H1 (cell line): ENCODE measurements at regions not wholly inside any gene's neighbourhood (a gene's known extent, or its start where the extent isn't known, plus 50 kb on each side); places are given as distances from the start of the nearest gene placed in this dataset.

Source experiments
- CTCF ChIA-PET: fragments of 300-600 bp; sonication (Branson Sonifier 250); formaldehyde crosslinking; loops from one replicate; lab custom pipeline; 2021; ENCODE audit not compliant: partially characterized antibody; lab: Charles Lee
- POLR2A ChIA-PET: fragments of 300-600 bp; sonication (Branson Sonifier 250); formaldehyde crosslinking; loops from one replicate; lab custom pipeline; 2021; ENCODE audit warnings: inconsistent platforms; ENCODE audit not compliant: partially characterized antibody; lab: Charles Lee
- DNase-seq, 2 experiments: peaks; one replicate each; pipeline versions ENCODE4 v3.0.0 to v3.0.0-alpha.2; 2010 to 2022; ENCODE audit warnings: low spot score in 2 of 2, low read depth in 1 of 2, mixed read lengths in 1 of 2
- FAIRE-seq: peaks from 2 replicates; lab custom pipeline; 2011; peaks lifted over from hg19 to GRCh38; lab: Jason Lieb, UNC
- H2AFZ ChIP-seq: 2 replicates; pipeline ENCODE4 v1.8.1; 2012; ENCODE audit warnings: low read length, inconsistent platforms
- H2AK5ac ChIP-seq: 2 replicates; pipeline ENCODE4 v1.6.1; 2013; ENCODE audit warnings: low read depth, low read length
- H2BK120ac ChIP-seq: replicated peaks from 2 replicates; pipeline ENCODE3; 2013; ENCODE audit warnings: low read depth, low read length, inconsistent platforms
- H2BK12ac ChIP-seq: 2 replicates; pipeline ENCODE4 v1.6.1; 2013; ENCODE audit warnings: low read depth, low read length
- H2BK15ac ChIP-seq: 2 replicates; pipeline ENCODE4 v1.6.1; 2013; ENCODE audit warnings: low read length
- H2BK20ac ChIP-seq: 2 replicates; pipeline ENCODE4 v1.6.1; 2013; ENCODE audit warnings: low read length
- H2BK5ac ChIP-seq: 2 replicates; pipeline ENCODE4 v1.6.1; 2013; ENCODE audit warnings: low read depth, low read length
- H3K14ac ChIP-seq: 2 replicates; pipeline ENCODE4 v1.6.1; 2013; ENCODE audit warnings: inconsistent platforms; ENCODE audit not compliant: insufficient read length
- H3K18ac ChIP-seq: 2 replicates; pipeline ENCODE4 v1.6.1; 2013; ENCODE audit warnings: low read length; ENCODE audit errors: extremely low read depth
- H3K23ac ChIP-seq: 2 replicates; pipeline ENCODE4 v1.6.1; 2013; ENCODE audit warnings: inconsistent platforms; ENCODE audit not compliant: insufficient read length
- H3K23me2 ChIP-seq: 2 replicates; pipeline ENCODE4 v1.6.1; 2013; ENCODE audit warnings: low read depth, low read length
- H3K27ac ChIP-seq: 2 replicates; pipeline ENCODE4 v1.6.1; 2011; ENCODE audit warnings: low read depth, low read length, inconsistent platforms
- H3K27me3 ChIP-seq, 4 experiments: replicated peaks in 1 of 4; 1 replicate in 1 of 4; 2 replicates in 3 of 4; pipeline versions ENCODE4 v1.6.1 to v1.8.1; 2011 to 2013; ENCODE audit warnings: low read length in 3 of 4, mild to moderate bottlenecking in 3 of 4, inconsistent platforms in 2 of 4, mixed read lengths in 2 of 4, moderate library complexity in 1 of 4; ENCODE audit not compliant: control insufficient read depth in 3 of 4, insufficient read depth in 3 of 4; ENCODE audit errors: extremely low read depth in 1 of 4
- H3K36me3 ChIP-seq, 4 experiments: 2 replicates each; pipeline versions ENCODE4 v1.6.1 to v1.8.1; 2011 to 2013; ENCODE audit warnings: mild to moderate bottlenecking in 4 of 4, low read length in 3 of 4, moderate library complexity in 2 of 4, control low read depth in 1 of 4, inconsistent platforms in 1 of 4; ENCODE audit not compliant: insufficient read depth in 4 of 4, control insufficient read depth in 2 of 4
- H3K4ac ChIP-seq: replicated peaks from 2 replicates; pipeline ENCODE3; 2013; ENCODE audit warnings: low read length, low read depth, mixed read lengths, inconsistent platforms; ENCODE audit not compliant: insufficient read length
- H3K4me1 ChIP-seq, 4 experiments: replicated peaks in 1 of 4; 1 replicate in 1 of 4; 2 replicates in 3 of 4; pipeline versions ENCODE4 v1.6.1 to v1.8.1; 2011 to 2013; ENCODE audit warnings: low read length in 3 of 4, inconsistent platforms in 2 of 4, mixed read lengths in 1 of 4; ENCODE audit not compliant: insufficient read depth in 4 of 4, control insufficient read depth in 3 of 4
- H3K4me2 ChIP-seq, 2 experiments: 2 replicates each; pipeline versions ENCODE4 v1.6.1 to v1.8.1; 2011 to 2013; ENCODE audit warnings: low read depth in 2 of 2, low read length in 2 of 2, control low read depth in 1 of 2, inconsistent platforms in 1 of 2, mild to moderate bottlenecking in 1 of 2; ENCODE audit not compliant: insufficient read depth in 1 of 2
- H3K4me3 ChIP-seq, 4 experiments: fragments of 200-600, 300-600 bp in 1 of 4; sonication (generic), shearing (Covaris generic), sonication (Bioruptor Twin) in 1 of 4; 2 replicates each; pipeline versions ENCODE4 v1.5.1 to v1.8.1; 2011 to 2016; ENCODE audit warnings: low read length in 4 of 4, low read depth in 3 of 4, control low read depth in 2 of 4, inconsistent platforms in 2 of 4, mild to moderate bottlenecking in 2 of 4, mixed read lengths in 1 of 4, moderate library complexity in 1 of 4; ENCODE audit not compliant: insufficient read depth in 2 of 4; ENCODE audit errors: extremely low read depth in 1 of 4
- H3K56ac ChIP-seq: replicated peaks from 2 replicates; pipeline ENCODE3; 2013; ENCODE audit warnings: low read depth, mild to moderate bottlenecking, mixed read lengths, low read length, inconsistent platforms; ENCODE audit not compliant: insufficient read length
- H3K79me1 ChIP-seq: 2 replicates; pipeline ENCODE4 v1.6.1; 2013; ENCODE audit warnings: low read depth, low read length, control low read depth
- H3K79me2 ChIP-seq, 2 experiments: 2 replicates each; pipeline versions ENCODE4 v1.6.1 to v1.8.1; 2012 to 2013; ENCODE audit warnings: low read length in 2 of 2, mild to moderate bottlenecking in 2 of 2, inconsistent platforms in 1 of 2; ENCODE audit not compliant: insufficient read depth in 2 of 2, control insufficient read depth in 1 of 2
- H3K9ac ChIP-seq, 4 experiments: replicated peaks in 1 of 4; 1 replicate in 1 of 4; 2 replicates in 3 of 4; pipeline versions ENCODE4 v1.6.1 to v1.8.1; 2011 to 2013; ENCODE audit warnings: low read depth in 3 of 4, low read length in 3 of 4, control low read depth in 2 of 4, mild to moderate bottlenecking in 2 of 4, moderate library complexity in 2 of 4, inconsistent platforms in 1 of 4; ENCODE audit errors: extremely low read depth in 1 of 4
- H3K9me3 ChIP-seq, 2 experiments: 2 replicates each; pipeline versions ENCODE4 v1.6.1 to v1.8.1; 2012 to 2013; ENCODE audit warnings: mild to moderate bottlenecking in 2 of 2, moderate library complexity in 2 of 2, control low read depth in 1 of 2, inconsistent platforms in 1 of 2, low read depth in 1 of 2, low read length in 1 of 2, mixed read lengths in 1 of 2; ENCODE audit not compliant: insufficient read depth in 2 of 2
- H4K20me1 ChIP-seq, 2 experiments: replicated peaks in 1 of 2; 2 replicates each; pipeline versions ENCODE3 to v1.8.1; 2011 to 2013; ENCODE audit warnings: inconsistent platforms in 2 of 2, low read length in 2 of 2, mild to moderate bottlenecking in 1 of 2; ENCODE audit not compliant: insufficient read depth in 2 of 2, control insufficient read depth in 1 of 2
- H4K5ac ChIP-seq: 2 replicates; pipeline ENCODE4 v1.6.1; 2013; ENCODE audit warnings: low read length, low read depth, mixed read lengths, inconsistent platforms; ENCODE audit not compliant: insufficient read length
- H4K8ac ChIP-seq: 2 replicates; pipeline ENCODE4 v1.8.0; 2013; ENCODE audit warnings: mild to moderate bottlenecking, moderate library complexity, low read length, inconsistent platforms; ENCODE audit not compliant: insufficient read depth; ENCODE audit errors: extremely low read depth
- H4K91ac ChIP-seq: replicated peaks from 2 replicates; pipeline ENCODE3; 2013; ENCODE audit warnings: low read length, mixed read lengths, inconsistent platforms; ENCODE audit not compliant: insufficient read length
- BRCA1 ChIP-seq: IDR thresholded peaks from 2 replicates; pipeline ENCODE4 v1.6.1; 2012; ENCODE audit warnings: low read depth, low read length, improper control_type of control experiment
- CHD2 ChIP-seq: IDR thresholded peaks from 2 replicates; pipeline ENCODE4 v1.6.1; 2012; ENCODE audit warnings: low read length, improper control_type of control experiment
- EZH2 ChIP-seq: fragments of 200-600 bp; sonication (generic); IDR thresholded peaks from 2 replicates; pipeline ENCODE4 v1.7.1; 2012; ENCODE audit warnings: low read depth, mild to moderate bottlenecking, moderate library complexity, low read length, inconsistent platforms; ENCODE audit not compliant: severe bottlenecking
- KDM5A ChIP-seq: fragments of 200-600 bp; IDR thresholded peaks from 2 replicates; pipeline ENCODE4 v1.7.1; 2012; ENCODE audit warnings: mild to moderate bottlenecking, low read length, inconsistent platforms, mixed read lengths
- POU5F1 ChIP-seq: IDR thresholded peaks from 2 replicates; pipeline ENCODE4 v1.6.1; 2011; ENCODE audit warnings: low read depth, mild to moderate bottlenecking, low read length, moderate library complexity
- RXRA ChIP-seq: IDR thresholded peaks from 2 replicates; pipeline ENCODE4 v1.6.1; 2011; ENCODE audit warnings: low read depth, mild to moderate bottlenecking, low read length, moderate library complexity; ENCODE audit not compliant: insufficient read depth
- SIN3A ChIP-seq, 2 experiments: IDR thresholded peaks in 1 of 2; conservative IDR thresholded peaks in 1 of 2; 2 replicates each; pipeline ENCODE4 v1.6.1; 2011 to 2012; ENCODE audit warnings: low read length in 2 of 2, improper control_type of control experiment in 1 of 2, low read depth in 1 of 2, mild to moderate bottlenecking in 1 of 2
- SIRT6 ChIP-seq: IDR thresholded peaks from one replicate; pipeline ENCODE4 v1.7.1; 2012; ENCODE audit warnings: low read length, inconsistent platforms
- TBP ChIP-seq: IDR thresholded peaks from 2 replicates; pipeline ENCODE4 v1.6.1; 2011; ENCODE audit warnings: low read depth, low read length, improper control_type of control experiment
- TCF12 ChIP-seq: IDR thresholded peaks from 2 replicates; pipeline ENCODE4 v1.6.1; 2011; ENCODE audit warnings: low read depth, mild to moderate bottlenecking, low read length
- WGBS, 2 experiments: shearing (Covaris generic) in 1 of 2; methylation state at CpG; one replicate each; pipeline versions ENCODE4 v1.1.6 to v1.1.7; 2013 to 2015; ENCODE audit warnings: low lambda C conversion rate in 2 of 2, mixed read lengths in 2 of 2, inconsistent platforms in 1 of 2, low coverage in 1 of 2, missing lambda C conversion rate in 1 of 2; ENCODE audit not compliant: insufficient replicate concordance in 2 of 2, insufficient coverage in 1 of 2, insufficient read length in 1 of 2; ENCODE audit errors: extremely low coverage in 1 of 2, missing lambda C conversion rate in 1 of 2; 5-methylcytosine and 5-hydroxymethylcytosine counted together
- TF ChIP-seq, protein P1 (sequence below): IDR thresholded peaks from 2 replicates; pipeline ENCODE4 v1.6.1; 2012; ENCODE audit warnings: inconsistent platforms
- TF ChIP-seq, protein P2 (sequence below): IDR thresholded peaks from 2 replicates; pipeline ENCODE4 v1.6.1; 2011; ENCODE audit warnings: low read length, improper control_type of control experiment

DNA sequence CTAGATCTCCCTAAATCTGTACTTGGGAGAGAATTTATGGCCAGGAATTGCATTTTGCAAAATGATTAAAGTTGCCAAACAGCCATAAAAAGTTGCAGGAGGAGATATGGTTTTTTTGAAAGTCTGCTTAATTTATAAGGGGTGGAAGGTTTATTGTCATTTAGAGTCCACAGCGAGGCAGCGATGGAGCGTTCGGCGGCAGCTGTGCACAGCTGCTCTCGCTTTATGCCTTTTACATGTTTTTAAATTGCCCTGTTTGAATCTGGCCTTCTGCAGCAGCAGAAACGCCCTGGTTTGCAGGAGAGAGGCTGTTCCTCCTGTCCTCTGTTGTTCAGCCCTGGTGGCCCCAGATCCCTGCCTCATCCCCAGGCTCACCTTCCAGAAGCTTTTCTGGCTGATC is 144.9 kb upstream of the POU3F1 start:
- H3K23ac ChIP-seq: no peak overlapping the region
- ChIA-PET CTCF (interaction anchor here (1.7 kb wide), 2 partner anchors 12 to 103 kb away, joined by 4 to 8 read pairs; no protein-coding TSS in a partner anchor), POLR2A (no interaction called here)
- peak overlapping the region; percentile 21; the same call in 1 of the 2 replicates for H3K18ac ChIP-seq
- no peak overlapping the region for H2BK20ac ChIP-seq
- H2AK5ac ChIP-seq: no peak overlapping the region
- 91% methylated on average over 7 of the region's 7 CpGs; no CpG with 5 or more reads in 1 of the 2 experiments for WGBS, 2 experiments
- H2AFZ ChIP-seq: no peak overlapping the region; the same call in 1 of the 2 replicates
- no peaks in the 10 kb centered on the region for H3K79me2 ChIP-seq
- peak overlapping the region; percentile 35 for H4K91ac ChIP-seq
- DNase-seq (no peak), FAIRE-seq (no peak)
- H3K36me3 ChIP-seq: no peaks in the 10 kb centered on the region
- no peak overlapping the region for H2BK5ac ChIP-seq
- H3K4me3 ChIP-seq: no peak overlapping the region
- no peaks in the 10 kb centered on the region for H3K79me1 ChIP-seq
- H3K9me3 ChIP-seq: peaks cover 6% of the 10 kb centered on the region in 2 experiments; a peak in 2 of 4 replicates
- peaks cover 0 to 2% (median 0%) of the 10 kb centered on the region in 4 experiments; a peak in 2 of 7 replicates for H3K4me1 ChIP-seq
- H2BK12ac ChIP-seq: peak overlapping the region; percentile 46; the same call in 1 of the 2 replicates
- H3K14ac ChIP-seq: no peak overlapping the region
- no peak overlapping the region for H3K9ac ChIP-seq
- no peak overlapping the region for H3K27ac ChIP-seq
- H3K27me3 ChIP-seq: peaks cover 0 to 3% (median 0%) of the 10 kb centered on the region in 4 experiments; a peak in 1 of 7 replicates
- no peak overlapping the region for H2BK120ac ChIP-seq
- no peak overlapping the region for H3K4ac ChIP-seq
- no peak overlapping the region for H4K5ac ChIP-seq
- no peak overlapping the region for H3K4me2 ChIP-seq
- TF ChIP-seq RXRA: no peak
- TF ChIP-seq KDM5A: no peak
- no peak for TF ChIP-seq TBP
- TF ChIP-seq TCF12: no peak
- no peak for TF ChIP-seq SIRT6
- TF ChIP-seq, protein P1, sequence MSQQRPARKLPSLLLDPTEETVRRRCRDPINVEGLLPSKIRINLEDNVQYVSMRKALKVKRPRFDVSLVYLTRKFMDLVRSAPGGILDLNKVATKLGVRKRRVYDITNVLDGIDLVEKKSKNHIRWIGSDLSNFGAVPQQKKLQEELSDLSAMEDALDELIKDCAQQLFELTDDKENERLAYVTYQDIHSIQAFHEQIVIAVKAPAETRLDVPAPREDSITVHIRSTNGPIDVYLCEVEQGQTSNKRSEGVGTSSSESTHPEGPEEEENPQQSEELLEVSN: no peak
- TF ChIP-seq, protein P2, sequence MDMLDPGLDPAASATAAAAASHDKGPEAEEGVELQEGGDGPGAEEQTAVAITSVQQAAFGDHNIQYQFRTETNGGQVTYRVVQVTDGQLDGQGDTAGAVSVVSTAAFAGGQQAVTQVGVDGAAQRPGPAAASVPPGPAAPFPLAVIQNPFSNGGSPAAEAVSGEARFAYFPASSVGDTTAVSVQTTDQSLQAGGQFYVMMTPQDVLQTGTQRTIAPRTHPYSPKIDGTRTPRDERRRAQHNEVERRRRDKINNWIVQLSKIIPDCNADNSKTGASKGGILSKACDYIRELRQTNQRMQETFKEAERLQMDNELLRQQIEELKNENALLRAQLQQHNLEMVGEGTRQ: no peak
- TF ChIP-seq POU5F1: no peak
- TF ChIP-seq BRCA1: no peak
- TF ChIP-seq SIN3A (conservative IDR thresholded peaks at IDR 0.05 in 1 of 2, IDR thresholded peaks at IDR 0.05 in 1 of 2; ENCODE audit: low read depth in 1 of 2, low read length in 2 of 2): no peak
- TF ChIP-seq EZH2: no peak
- TF ChIP-seq CHD2: no peak
- no peak overlapping the region for H3K56ac ChIP-seq
- H3K23me2 ChIP-seq: no peaks in the 10 kb centered on the region
- no peak overlapping the region for H2BK15ac ChIP-seq
- no peak overlapping the region; the same call in 1 of the 2 replicates for H4K8ac ChIP-seq
- H4K20me1 ChIP-seq: no peaks in the 10 kb centered on the region
